Myocyte (in vitro differentiated cells): ENCODE measurements at regions not wholly inside any gene's neighbourhood (a gene's known extent, or its start where the extent isn't known, plus 50 kb on each side); places are given as distances from the start of the nearest gene placed in this dataset.
"Not testable (repeated sequence)": the region's sequence is repeated elsewhere in the genome, so short reads cannot be mapped to it uniquely, and the experiment has no call there.

Experiments used
- DNase-seq: peaks from one replicate; pipeline ENCODE4 v3.0.0-alpha.2; 2012; ENCODE audit warnings: low read depth

DNA sequence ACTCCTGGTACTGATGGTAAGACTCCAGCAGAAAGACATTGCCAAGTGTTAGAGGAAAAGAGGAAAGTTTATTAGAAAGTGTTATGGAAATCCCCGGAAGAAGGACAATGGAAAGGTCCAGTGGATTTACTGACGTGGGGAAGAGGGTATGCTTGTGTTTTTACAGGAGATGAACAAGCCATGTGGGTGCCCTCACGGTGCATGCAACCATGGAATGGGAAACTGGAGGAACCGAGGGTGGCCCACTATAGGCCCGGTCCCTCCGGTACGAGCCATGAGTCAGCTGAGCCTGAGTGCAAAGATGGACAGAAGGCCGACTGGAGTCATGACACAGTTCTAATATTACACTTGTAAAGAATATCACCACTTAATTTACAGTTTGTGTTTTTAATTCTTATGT, 123.3 kb upstream of the ZCCHC13 start:
- no peak for DNase-seq

DNA sequence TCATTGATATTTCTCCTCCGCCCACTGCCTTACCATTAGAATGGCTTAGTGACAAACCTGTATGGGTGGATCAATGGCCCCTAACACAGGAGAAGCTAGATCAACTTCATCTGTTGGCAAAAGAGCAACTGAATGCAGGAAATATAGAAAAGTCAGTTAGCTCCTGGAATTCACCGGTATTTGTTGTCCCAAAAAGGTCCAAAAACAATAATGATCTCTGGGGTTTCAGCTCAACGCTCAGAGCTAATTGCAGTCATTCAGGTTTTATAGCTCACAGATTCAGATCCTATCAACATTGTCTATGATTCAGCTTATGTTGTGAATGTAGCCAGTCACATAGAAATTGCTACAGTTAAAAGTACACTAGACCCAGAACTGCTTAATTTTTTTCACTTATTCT, 124.0 kb upstream of the ZCCHC13 start:
- DNase-seq: no peak

DNA sequence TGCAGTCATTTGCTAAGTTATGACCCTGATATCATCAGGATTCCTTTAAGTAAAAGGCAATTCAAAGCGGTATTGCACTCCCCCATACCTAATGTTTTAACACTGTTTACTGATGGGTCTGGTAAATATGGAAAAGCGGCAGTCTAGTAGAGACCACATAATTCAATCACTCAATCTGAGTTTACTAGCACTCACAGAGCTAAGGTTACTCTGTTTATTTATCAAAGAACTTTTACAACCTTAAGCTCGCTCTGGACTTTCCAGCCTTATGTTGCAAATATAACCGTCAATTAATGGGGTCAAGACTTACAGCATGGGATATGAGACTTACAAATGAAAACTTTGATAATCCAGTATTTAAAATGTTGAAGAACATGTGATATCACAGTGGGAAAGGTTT, 124.5 kb upstream of the ZCCHC13 start:
- DNase-seq: no peak

DNA sequence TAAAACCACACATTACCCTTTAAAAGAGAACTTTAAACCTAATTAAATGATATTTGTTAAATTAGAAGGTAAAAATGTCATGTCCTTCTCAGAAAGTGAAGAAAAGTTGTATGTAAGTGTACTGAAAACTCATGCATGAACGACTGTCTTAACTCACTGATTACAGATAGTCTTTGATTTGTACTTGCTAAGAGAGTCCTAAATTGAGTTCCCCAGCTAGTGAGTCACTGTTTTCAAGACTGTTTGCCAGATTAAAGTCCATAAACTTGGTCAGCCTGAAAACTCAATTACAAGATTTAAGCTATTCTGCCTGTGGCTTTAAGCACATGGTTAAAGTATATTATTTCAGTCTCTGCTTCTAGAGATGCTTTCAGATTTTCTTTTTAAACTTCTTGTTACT, 124.9 kb upstream of the ZCCHC13 start:
- DNase-seq: peak; percentile 3

DNA sequence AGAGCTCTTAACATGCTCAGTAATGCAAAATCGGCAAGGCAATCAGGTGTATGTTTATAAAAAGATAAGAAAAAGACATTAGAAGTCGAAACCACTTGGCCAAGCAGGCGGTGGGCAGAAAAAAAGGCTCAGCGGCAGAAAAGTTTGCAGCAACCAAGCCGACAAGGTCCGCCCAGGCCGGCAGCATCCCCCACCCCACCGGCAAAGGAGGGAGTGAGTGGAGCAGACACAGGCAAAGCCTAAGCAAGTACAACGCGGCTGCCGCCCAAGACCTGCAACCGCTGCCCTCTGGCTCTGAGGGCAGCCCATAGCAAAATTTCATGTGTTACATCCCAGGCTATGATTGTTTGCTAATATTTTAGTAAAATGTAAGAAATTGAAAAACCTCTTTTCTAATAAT, 125.4 kb upstream of the ZCCHC13 start:
- no peak for DNase-seq

DNA sequence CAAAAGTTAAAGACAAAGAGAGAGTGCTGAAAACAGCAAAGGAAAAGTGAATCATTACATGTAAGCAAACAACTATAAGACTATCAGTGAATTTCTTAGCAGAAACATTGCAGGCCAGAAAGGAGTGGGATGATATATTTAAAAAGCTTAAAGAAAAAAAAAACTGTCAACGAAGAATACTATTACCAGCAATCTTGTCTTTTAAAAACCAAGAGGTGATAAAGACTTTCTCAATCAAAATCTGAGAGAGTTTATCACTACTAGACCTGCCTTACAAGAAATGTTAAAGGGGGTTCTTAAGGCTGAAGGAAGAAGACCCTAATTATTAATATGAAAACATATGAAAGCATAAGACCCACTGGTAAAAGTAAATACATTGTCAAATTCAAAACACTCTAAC, 132.5 kb upstream of the ZCCHC13 start:
- no peak for DNase-seq

DNA sequence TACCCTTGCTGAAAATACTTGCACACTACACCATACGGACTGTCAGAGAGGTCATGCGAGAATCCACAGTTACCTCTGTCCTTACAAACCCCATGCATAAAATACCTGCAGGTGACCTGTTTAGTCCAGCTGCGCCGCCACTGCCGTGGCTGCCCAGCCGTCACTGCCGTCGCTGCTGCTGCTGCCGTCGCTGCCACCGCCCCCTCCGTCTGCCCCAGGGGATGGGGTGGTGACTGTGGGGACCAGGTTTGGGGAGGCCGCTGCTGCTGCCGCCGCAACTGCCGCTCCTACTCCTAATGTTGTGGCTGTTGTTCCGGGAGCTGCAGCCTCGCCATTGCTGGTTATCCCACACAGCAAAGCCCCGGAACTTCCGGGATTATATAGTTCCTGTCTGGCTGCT, 141.8 kb upstream of the ZCCHC13 start:
- no peak for DNase-seq

DNA sequence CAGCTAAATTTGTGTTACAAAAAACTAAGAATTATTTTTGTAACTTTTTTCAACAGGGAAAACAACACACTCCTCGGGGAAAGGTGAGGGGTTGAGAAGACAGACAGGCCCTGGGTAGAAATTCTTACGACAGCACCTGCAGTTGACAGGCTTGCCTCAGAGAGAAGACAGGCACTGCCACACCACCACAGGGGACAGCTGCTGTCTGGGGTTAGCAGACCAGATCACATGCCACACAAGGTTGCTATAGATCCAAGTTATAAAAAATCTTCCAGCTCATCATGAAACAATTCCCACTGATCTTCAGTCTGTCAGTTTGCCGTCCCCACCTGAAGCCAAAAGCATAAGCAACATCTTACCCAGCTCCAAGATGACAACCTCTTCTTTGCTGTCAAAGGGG, 143.2 kb upstream of the ZCCHC13 start:
- peak; percentile 69 for DNase-seq

DNA sequence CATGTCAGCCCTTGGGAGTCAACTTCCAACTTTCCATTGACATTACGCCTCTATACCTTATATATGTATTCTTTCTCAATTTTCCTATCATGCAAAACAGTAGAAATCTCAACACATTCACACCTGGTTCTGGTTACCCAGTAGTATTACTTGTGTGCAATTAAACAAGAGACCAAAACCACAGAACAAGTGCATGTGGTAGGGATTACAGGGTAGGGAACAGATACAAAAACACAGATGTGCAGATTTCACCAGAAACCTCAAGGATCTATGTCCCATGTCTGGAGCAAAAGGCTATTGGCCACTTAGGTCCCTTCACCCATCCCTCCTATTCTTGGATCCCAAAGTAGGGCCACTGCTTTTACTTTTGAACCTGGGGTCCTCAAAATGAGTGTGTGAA, 143.6 kb upstream of the ZCCHC13 start:
- DNase-seq: peak; percentile 59

DNA sequence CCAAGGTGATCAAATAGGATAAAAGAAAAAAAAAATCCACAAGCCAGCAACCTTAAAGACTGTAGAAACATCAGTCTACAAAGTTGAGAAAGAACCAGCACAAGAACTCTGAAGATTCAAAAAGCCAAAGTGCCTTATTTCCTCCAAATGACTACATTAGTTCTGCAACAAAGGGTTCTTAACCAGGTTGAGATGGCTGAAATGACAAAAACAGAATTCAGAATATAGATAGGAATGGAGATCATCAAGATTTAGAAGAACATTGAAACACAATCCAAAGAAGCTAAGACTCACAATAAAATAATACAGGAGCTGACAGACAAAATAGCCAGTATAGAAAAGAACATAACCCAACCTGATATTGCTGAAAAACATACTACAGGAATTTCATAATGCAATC, 156.5 kb upstream of the ZCCHC13 start:
- DNase-seq: no peak

DNA sequence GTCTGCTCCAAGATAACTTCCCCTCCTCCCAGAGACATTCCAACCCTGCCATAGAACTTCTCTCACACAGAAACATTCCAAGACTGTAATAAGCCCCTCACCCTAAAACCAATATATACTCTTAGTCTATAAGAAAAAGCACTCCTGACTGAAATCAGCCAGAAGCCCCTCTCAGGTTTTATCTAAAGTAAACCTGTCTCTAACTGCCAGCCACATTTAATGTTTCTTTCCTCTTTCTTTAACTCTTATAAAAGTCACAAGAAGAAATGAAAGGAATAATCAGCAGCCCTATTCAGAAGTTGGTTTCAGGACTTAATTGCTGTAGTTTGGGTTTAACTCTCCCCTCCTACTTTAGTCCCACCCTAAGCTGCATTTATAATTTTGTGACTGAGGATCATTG, 165.0 kb upstream of the ZCCHC13 start:
- DNase-seq: no peak

DNA sequence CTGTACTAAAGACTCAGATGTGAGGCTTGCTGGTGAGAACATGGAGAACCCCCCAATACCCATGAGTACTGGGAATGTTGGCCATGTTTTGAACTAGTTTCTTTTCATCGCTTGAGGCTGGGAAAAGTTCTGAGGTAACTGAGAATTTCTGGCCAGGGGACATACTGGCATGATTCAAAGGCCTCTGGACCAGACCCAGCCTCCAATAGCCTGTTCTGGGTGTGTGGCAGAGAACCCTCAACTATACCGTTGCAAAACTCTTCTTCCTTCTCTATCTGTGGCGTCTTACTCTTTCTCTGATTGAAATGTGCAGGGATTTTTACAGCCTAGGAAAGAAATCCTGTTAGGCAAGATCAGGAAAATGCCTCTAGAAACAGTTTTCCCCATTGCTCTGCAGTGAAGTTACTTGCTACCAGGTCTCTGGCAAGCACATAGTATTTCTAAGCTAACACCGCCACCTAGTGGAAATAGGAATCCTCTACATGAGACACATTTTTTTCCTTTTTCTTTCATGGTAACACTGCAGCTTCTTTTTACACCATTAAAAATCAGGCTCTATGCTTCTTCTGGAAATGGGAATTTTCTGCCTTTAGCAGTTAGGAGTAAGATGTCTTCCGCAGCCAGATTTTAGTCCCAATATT, 170.7 kb upstream of the ZCCHC13 start:
- peak; percentile 51 for DNase-seq

DNA sequence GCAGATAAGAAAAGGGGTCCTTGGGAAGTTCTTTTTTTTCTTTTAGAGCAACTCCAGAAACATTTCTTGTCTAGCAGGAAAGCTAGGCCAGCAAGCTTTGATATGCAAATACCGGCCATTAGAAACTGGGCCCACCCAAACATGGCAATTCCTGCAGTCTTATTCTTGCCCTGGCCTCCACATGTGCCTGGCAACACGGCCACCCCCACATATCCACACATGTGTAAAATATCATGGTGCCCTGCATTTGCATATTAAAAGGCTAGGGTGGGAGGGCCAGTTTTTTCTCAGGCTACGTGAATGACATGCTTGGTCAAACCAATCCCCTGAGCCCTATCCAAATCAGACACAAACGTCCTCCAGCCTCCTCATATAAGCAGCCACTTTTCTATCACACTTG, 171.7 kb upstream of the ZCCHC13 start:
- DNase-seq: no peak

DNA sequence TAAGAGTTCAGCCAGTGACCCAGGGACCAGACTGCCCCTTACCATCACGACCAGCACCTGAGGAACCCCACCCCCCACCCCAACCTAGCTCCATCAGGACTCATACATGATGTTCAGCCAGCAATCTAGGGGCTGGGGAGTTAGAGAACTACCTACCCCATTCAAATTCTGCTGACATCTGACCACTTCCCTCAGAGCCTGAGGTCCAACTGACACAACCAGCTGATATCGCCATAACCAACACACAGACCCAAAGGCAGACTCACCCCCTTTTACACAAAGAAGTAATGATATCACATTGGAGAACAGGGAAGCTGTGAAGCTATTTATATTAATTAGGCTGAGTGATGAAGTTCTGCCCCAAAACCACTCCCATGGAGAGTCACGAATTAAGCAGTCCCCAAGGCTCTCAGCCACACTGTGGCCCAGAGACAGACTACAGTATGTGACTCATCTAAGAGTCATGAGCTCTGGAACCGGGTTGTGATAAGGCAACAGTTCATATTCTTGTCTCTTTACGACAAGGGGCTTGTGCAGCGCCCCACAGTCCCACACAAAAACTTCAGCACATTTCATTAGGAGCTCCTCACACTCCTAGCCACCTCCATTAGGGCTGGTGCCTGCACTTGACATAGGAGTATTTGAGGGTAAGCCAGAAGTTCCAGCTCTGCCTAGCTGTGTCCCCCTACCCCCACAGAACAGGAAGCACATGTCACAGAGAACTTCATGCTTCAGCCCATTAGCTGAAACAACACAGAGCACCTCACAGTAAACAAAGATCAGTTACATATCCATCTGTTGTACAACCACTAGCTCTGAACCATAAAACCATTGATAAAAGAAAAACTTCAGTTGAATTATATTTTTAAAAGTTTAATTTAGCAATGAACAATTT, 184.7 kb upstream of the ZCCHC13 start:
- DNase-seq: peak; percentile 65

DNA sequence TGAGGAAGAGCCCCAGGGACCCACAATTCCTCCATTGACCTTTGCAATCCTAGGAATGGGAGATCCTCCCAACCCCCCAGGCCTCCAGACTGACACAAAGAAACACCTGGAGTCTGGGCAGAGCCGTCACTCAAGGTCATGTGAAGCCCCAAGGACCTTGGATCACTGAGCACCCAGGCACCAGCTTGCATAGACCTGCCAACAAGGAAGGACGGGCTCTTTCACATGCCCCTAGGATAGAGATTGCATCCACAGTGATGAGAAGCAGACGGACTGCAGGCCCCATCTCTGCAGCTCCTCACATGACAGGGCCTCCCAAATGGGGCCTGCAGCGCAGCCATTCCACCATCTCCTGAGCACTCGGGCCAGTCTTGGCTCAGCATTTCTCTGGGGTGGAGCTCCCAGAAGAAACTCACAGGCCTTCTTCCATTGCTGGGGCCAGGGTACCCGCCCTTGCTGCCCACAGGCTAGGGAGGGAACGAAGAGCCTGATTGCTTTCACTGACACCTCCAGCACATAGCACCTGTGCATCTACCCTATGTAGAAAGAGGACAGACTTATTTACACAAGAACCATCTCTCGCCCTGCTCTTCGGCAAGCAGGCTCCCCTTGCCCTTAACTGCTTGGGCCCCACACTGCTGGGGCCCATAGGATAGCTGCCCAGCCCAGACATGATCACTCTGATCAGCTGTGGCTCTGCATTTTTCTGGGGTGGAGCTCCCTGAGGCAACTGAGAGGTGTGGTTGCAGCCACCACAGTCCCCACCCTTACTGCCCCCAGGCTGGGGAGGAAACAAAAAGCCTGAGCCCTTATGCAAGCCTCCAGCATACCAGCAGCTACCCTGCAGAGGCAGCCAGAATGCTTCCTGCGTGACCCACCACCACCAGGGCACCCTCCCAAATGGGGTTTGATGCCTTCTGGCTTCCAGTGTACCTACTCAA, 185.7 kb upstream of the ZCCHC13 start:
- peak; percentile 18 for DNase-seq

DNA sequence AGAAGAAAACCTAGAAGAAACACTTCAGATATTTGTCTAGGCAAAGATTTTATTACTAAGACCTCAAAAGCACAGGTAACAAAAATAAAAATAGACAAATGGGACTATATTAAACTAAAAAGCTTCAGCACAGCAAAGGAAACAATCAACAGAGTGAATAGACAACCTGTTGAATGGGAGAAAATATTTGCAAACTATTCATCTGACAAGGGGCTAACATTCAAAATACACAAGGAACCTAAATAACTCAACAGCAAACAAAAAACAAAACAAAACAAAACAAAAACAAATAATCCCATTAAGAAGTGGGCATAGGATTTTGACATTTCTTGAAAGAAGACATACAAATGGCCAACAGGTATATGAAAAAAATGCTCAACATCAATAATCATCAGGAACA, 192.7 kb upstream of the ZCCHC13 start:
- no peak for DNase-seq

DNA sequence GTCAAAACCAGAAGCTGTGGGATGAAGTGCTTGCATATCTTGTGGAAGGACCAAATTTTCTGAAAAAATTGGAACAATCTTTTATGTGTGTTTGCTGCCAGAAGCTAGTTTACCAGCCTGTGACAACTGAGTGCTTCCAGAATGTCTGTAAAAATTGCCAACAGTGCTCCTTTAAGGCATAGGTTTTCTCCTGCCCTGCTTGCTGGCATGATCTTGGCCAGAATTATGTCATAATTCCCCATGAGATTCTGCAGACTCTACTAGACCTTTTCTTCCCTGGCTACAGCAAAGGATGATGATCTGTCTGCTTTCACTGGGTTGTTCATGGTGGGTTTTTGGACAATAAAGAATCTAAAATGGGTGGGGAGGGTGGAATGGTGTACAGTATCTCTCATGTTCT, 196.3 kb upstream of the ZCCHC13 start:
- no peak for DNase-seq

DNA sequence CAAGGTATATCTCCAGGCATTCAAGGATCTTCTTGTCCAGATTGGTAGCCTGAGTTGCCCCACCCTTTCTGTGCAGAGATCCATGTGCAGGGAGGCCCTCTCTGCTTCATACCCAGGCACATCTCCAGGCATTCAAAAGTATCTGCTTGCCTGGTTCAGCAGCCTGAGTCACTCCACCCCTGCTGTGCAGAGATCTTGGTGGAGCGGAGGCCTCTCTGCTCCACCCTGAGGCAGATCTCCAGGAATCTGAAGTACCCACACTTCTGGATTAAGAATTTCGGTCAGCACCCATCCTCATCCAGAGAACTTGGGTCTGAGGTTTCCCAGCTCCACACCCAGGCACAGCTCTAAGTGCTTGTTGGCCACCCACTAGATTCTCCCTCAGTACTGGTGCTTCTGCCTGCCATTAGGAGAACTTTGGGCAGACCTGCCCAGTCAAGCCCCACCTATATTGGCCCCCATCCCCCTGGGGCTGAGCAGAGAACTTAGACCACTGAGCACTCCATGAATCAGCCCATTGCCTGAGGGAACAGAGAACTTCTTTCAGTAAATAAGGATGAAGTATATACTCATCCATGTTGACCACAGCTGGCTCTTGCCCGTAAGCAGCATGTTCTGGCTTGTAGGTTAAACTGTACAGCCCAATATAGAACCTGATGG, 199.5 kb upstream of the ZCCHC13 start:
- no peak for DNase-seq

DNA sequence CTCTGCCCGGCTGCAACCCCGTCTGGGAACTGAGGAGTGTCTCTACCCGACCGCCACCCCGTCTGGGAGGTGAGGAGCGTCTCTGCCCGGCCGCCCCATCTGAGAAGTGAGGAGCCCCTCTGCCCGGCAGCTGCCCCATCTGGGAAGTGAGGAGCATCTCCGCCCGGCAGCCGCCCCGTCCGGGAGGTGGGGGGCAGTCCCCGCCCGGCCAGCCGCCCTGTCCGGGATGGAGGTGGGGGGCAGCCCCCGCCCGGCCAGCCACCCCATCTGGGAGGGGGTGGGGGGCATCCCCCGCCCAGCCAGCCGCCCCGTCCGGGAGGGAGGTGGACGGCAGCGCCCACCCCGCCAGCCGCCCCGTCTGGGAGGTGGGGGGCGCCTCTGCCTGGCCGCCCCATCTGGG, 205.6 kb upstream of the ZCCHC13 start:
- DNase-seq: not testable (repeated sequence)

DNA sequence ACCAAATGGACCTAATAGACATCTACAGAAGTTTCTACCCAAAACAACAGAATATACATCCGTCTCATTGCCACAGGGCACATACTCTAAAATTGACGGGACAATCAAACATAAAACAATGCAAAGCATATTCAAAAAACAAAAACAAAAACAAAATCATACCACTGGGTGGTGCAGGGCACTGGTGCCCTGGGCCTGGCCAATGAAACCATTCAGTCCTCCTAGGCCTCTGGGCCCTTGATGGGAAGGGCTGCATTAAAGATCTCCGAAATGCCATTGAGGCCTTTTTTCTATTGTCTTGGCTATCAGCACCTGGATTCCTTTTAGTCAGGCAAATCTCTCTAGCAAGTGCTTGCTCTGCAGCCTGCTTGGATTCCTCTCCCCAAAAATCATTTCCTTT, 213.9 kb upstream of the ZCCHC13 start:
- DNase-seq: no peak

DNA sequence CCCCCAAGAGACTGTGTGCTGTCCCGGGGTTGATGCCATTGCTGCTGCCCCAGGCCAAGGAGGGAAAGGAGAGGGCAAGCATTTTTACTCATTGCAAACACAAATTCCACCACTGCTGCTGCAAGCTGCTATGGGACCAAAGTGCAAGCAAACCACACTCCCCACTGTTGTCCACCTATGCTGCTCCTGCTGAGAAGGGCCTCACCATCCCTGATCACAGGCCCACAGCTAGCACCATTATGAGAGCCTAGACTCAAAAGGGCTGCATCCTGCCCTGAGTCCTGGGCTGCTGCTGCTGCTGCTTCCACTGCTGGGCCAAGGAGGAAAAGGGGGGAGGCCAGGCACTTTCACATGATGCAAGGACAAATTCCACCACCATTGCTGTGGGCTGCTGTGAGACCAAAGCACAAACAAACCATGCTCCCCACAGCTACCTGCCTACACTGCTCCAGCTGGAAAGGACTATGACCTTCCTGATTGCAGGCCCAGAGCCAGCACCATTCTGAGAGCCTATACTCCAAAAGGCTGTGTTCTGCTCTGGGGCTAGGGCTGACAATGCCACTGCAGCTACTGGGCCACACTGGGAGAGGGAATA, 218.2 kb upstream of the ZCCHC13 start:
- no peak for DNase-seq
